Right lobe of liver (tissue), 6 donors: ENCODE measurements at regions not wholly inside any gene's neighbourhood (a gene's known extent, or its start where the extent isn't known, plus 50 kb on each side); places are given as distances from the start of the nearest gene placed in this dataset.

ENCODE experiments used
- ATAC-seq, 4 donors: fragments of 200-7000 bp; cut with Tn5 transposase; one replicate each; pipeline ENCODE4 v1.9.1; 2020; ENCODE audit warnings: mild to moderate bottlenecking in 4 of 4, moderate library complexity in 4 of 4
- DNase-seq, 3 donors: peaks; one replicate each; pipeline ENCODE4 v3.0.0-alpha.2; 2020
- H3K27ac ChIP-seq, 3 donors: fragments of 200-600 bp; one replicate each; pipeline ENCODE4 v1.8.0; 2022
- H3K27me3 ChIP-seq, 2 donors: fragments of 200-600 bp; one replicate each; pipeline ENCODE4 v1.8.0; 2022
- H3K36me3 ChIP-seq, 4 donors: fragments of 200-600 bp; sonication (generic) in 1 of 4; one replicate each; pipeline versions ENCODE4 v1.5.1 to v1.8.0; 2017 to 2022; ENCODE audit warnings: control low read depth in 1 of 4
- H3K4me1 ChIP-seq, 4 donors: fragments of 200-600 bp; sonication (generic) in 1 of 4; one replicate each; pipeline versions ENCODE4 v1.5.1 to v1.8.0; 2017 to 2022; ENCODE audit warnings: control low read depth in 1 of 4
- H3K4me3 ChIP-seq, 3 donors: fragments of 200-600 bp; one replicate each; pipeline ENCODE4 v1.8.0; 2022
- H3K9me3 ChIP-seq, 4 donors: fragments of 200-600 bp; sonication (generic) in 1 of 4; one replicate each; pipeline versions ENCODE4 v1.5.1 to v1.8.0; 2017 to 2022; ENCODE audit warnings: control low read depth in 1 of 4
- POLR2A ChIP-seq: fragments of 450-650 bp; IDR thresholded peaks from one replicate; pipeline ENCODE4 v1.6.1; 2017; ENCODE audit warnings: antibody characterized with exemption, mild to moderate bottlenecking
- WGBS: methylation state at CpG from one replicate; pipeline ENCODE4 v1.1.6; 2018; ENCODE audit warnings: low coverage, low lambda C conversion rate; ENCODE audit not compliant: insufficient coverage; ENCODE audit errors: missing lambda C conversion rate; 5-methylcytosine and 5-hydroxymethylcytosine counted together
- intact Hi-C, 2 donors: fragments of 100-400 bp; cut with DNase I; formaldehyde crosslinking; loops; one replicate each; pipeline versions ENCODE4 v1.11.2 to v1.14.1; 2022
- TF ChIP-seq, protein P1 (sequence below), 4 donors: fragments of 200-600 bp in 3 of 4; fragments of 450-650 bp in 1 of 4; IDR thresholded peaks; one replicate each; pipeline versions ENCODE4 v1.5.1 to v1.8.0; 2016 to 2022; ENCODE audit warnings: antibody characterized with exemption in 4 of 4, mild to moderate bottlenecking in 2 of 4
- donor health status: DM: no; HTN: yes; CAD: no.
- donor health status: DM: no; HTN: no; CAD: no.
- donor health status: DM: no; HTN: no; CAD: no.
- donor health status: DM: no; HTN: yes; CAD: no.
- donor health status: DM: no; HTN: yes; CAD: no.

GRCh38 chr4:90071289-90072235, 55.6 kb upstream of the CCSER1 start:
- TF ChIP-seq, protein P1, sequence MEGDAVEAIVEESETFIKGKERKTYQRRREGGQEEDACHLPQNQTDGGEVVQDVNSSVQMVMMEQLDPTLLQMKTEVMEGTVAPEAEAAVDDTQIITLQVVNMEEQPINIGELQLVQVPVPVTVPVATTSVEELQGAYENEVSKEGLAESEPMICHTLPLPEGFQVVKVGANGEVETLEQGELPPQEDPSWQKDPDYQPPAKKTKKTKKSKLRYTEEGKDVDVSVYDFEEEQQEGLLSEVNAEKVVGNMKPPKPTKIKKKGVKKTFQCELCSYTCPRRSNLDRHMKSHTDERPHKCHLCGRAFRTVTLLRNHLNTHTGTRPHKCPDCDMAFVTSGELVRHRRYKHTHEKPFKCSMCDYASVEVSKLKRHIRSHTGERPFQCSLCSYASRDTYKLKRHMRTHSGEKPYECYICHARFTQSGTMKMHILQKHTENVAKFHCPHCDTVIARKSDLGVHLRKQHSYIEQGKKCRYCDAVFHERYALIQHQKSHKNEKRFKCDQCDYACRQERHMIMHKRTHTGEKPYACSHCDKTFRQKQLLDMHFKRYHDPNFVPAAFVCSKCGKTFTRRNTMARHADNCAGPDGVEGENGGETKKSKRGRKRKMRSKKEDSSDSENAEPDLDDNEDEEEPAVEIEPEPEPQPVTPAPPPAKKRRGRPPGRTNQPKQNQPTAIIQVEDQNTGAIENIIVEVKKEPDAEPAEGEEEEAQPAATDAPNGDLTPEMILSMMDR (IDR thresholded peaks at IDR 0.05) = no peak
- no peak for TF ChIP-seq POLR2A
- 37% methylated on average over 11 of the region's 11 CpGs for whole genome bisulfite sequencing

DNA sequence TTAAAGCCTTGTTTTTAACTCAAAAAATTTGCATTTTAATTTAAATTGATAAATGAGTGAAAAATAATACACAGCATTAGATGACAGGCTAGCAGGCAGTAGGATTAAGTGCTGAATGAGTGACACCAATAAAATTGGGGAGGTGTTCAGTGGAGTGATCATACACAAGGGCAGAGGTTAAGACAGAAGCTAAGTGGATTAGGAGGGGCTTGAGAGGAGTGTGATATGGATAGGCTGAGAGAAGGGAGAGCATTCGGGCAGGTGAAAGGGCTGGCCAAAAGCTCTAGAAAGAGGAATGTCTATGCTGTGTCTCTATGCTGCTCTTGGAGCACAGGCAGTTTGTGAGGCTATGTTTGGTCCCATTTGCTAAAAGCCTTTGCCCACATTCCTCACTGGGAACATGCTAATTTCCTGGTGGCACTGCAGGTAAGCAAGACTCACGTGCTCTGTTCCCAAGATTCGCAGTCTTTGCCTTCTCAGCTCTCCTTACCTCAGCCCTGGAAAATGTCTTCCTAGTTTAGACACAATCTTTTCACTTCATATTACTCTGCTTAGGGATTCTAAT, 52.8 kb upstream of the CCSER1 start:
- H3K36me3 ChIP-seq = no peaks in the 10 kb centered on the region
- 40% methylated on average over 3 of the region's 3 CpGs for WGBS
- TF ChIP-seq POLR2A = no peak
- TF ChIP-seq, protein P1 (IDR thresholded peaks at IDR 0.05) = no peak
- intact Hi-C loops = no loop called here
- DNase-seq = no peak
- H3K4me3 ChIP-seq = no peak overlapping the region
- no peaks in the 10 kb centered on the region for H3K27me3 ChIP-seq
- no peaks in the 10 kb centered on the region for H3K9me3 ChIP-seq
- H3K27ac ChIP-seq = no peak overlapping the region
- ATAC-seq = no peak
- H3K4me1 ChIP-seq = no peaks in the 10 kb centered on the region

More at GRCh38 chr4:90071289-90072235, 55.6 kb upstream of the CCSER1 start:
- Histone ChIP-seq H3K27me3 (no peaks in the 10 kb centered on the region), H3K27ac (no peak overlapping the region), H3K9me3 (no peaks in the 10 kb centered on the region), H3K36me3 (no peaks in the 10 kb centered on the region), H3K4me1 (no peaks in the 10 kb centered on the region), H3K4me3 (no peak overlapping the region)
- intact Hi-C loops = no loop called here
- DNase-seq (no peak), ATAC-seq (peak in 1 of 4 donors; percentile 33)
